Erythroblast (primary cell): ENCODE measurements at regions not wholly inside any gene's neighbourhood (a gene's known extent, or its start where the extent isn't known, plus 50 kb on each side); places are given as distances from the start of the nearest gene placed in this dataset.
"Not testable (repeated sequence)": the region's sequence is repeated elsewhere in the genome, so short reads cannot be mapped to it uniquely, and the experiment has no call there.

ENCODE experiments used
- DNase-seq, 2 experiments: peaks; one replicate each; lab custom pipeline; 2025; lab: John Stamatoyannopoulos, UW
- GATA1 ChIP-seq: IDR thresholded peaks from 2 replicates; pipeline ENCODE4 v1.6.1; 2011; ENCODE audit warnings: low read depth, mild to moderate bottlenecking, control low read depth, low read length, moderate library complexity
- POLR2A ChIP-seq: IDR thresholded peaks from 2 replicates; pipeline ENCODE4 v1.6.1; 2011; ENCODE audit warnings: mild to moderate bottlenecking, low read length

DNA sequence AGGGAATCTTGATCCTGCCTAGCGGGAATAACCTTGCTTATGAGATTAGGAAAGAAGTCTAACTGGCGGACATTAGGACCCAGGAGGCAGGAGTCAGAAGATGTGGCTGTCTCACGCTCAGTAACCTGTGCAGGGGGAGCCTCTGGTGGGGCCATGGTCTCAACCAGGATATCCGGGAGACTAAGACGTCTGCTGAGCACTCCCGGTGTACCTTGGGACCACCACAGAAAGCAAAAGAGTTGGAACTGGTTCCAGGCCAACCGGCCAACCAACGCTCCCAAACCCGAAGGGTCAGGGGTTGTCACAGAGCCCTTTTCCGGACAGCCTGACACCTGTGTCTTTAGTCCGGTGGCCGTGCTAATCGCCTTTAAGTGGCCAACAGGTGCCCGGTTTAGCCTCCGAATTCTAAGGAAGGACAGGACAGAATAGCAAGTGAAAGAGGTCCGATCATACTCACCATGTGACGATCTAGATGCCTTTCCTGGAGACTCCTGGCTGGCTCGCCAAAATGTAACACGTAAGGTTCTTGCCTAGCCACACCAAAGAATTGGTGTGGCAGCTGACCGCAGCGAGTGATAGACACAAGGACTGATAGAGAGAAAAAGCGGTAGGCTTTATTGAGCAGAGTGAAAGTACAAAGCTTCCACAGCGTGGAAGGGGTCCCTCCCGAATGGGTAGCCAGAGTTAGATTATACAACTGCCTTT, 103.9 kb upstream of the DIAPH3 start:
- peak; percentile 46 to 52 for DNase-seq

DNA sequence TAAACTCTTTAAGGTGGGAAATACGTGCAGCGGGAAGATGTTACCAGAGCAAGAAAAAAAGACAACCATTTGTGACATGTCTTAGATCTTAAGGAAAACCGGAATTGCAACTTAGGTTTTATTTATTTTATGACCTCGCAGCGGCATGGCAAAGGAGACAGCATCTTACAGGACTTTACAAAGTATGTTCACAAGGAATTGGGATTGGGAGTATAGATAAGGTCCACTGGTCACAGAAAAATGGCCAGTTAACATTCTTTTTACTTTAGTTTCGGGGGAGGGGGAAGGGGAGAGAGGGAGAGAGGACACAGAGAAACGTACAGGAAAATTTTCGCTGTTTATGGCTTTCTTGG, 104.5 kb upstream of the DIAPH3 start:
- TF ChIP-seq POLR2A (no peak), GATA1 (no peak)

More for the DNA sequence above, 103.9 kb upstream of the DIAPH3 start:
- TF ChIP-seq POLR2A (no peak), GATA1 (no peak)

DNA sequence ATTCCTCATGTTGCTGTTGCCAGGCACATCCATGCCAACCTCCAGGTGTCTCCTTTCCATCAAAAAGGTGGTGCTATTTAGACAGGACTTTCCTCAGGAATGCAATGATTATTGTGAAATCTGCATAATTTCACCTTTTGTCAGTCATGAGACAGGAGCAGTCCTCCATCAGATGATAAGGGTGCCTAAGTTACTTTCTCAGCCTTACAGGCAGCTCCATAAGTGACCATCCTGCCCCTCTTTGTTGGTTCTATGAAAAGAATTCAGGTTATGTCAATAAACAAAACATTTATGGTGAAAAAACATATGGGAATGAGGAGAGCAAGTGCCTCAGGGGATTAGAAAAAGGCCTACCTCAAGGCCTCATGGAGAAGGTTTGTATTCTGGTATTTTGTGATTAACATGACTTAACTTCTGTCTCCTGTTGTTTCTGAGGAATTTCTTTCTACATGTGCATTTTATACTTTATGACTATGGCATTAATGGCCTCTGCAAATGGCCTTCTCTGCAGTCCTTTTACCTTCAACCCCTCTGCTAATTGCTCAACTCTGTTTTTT, 110.3 kb upstream of the DIAPH3 start:
- no peak for TF ChIP-seq GATA1
- no peak for TF ChIP-seq POLR2A

More for the DNA sequence above, 104.5 kb upstream of the DIAPH3 start:
- DNase-seq, result no peak

DNA sequence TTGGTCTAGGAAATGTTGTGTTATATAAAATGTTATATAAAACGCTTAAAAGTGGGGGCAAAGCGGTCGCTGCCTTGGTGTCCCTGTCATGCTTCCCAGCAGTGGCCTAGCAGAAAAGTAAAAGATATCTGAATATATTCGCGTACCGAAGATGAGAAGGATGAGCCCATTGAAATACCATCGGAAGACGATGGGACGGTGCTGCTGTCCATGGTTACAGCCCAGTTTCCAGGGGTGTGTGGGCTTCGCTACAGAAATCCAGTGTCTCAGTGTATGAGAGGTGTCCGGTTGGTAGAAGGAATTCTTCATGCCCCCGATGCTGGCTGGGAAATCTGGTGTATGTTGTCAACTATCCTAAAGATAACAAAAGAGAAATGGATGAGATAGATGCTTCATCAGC, 110.9 kb upstream of the DIAPH3 start:
- TF ChIP-seq GATA1 (no peak), POLR2A (no peak)
- no peak for DNase-seq

More for the DNA sequence above, 110.3 kb upstream of the DIAPH3 start:
- DNase-seq, result no peak

DNA sequence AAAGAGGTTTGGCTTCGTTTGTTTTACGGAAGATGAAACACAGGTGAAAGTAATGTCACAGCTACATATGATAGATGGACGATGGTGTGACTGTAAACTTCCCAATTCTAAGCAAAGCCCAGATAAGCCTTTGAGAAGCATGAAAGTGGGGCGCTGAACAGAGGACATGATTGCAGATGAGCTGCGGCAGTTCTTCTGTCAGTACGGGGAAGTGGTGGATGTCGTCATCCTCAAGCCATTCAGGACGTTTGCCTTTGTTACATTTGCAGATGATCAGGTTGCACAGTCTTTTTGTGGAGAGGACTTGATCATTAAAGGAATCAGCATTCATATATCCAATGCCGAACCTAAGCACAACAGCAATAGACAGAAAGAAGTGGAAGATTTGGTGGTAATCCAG, 111.5 kb upstream of the DIAPH3 start:
- no peak for TF ChIP-seq POLR2A
- no peak for TF ChIP-seq GATA1
- DNase-seq, result no peak

DNA sequence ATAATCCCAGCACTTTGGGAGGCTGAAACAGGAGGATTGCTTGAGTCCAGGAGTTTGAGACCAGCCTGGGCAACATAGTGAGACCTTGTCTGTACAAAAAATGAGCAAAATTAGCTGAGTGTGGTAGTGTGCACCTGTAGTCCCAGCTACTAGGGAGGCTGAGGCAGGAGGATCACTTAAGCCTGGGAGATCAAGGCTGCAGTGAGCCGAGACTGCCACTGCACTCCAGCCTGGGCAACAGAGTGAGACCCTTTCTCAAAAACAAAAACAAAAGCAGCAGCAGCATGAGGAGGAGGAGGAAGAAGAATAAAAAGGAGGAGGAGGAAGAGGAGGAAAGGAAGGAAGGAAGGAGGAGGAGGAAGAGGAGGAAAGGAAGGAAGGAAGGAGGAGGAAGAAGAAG, 116.5 kb upstream of the TDRD3 start:
- not testable (repeated sequence) for DNase-seq

DNA sequence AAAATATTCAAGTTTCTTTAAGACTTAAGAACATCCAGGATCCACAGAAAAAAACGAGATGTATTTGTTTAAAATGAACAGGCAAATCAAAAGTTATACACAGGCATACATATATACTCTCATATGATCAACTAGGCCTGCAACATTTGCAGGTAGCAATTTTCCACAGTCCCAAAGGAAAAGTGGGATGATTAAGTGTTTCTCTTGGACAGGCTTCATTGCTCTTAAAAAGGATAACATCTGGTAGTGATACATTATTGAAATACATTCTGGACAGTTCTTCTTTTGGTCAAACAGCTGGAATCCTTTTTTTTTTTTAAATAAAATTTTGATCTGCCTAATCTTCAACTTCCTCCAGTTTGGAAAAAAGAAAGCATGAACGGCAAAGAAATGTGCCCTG, 114.8 kb upstream of the TDRD3 start:
- DNase-seq, result no peak
- TF ChIP-seq GATA1 (no peak), POLR2A (no peak)

DNA sequence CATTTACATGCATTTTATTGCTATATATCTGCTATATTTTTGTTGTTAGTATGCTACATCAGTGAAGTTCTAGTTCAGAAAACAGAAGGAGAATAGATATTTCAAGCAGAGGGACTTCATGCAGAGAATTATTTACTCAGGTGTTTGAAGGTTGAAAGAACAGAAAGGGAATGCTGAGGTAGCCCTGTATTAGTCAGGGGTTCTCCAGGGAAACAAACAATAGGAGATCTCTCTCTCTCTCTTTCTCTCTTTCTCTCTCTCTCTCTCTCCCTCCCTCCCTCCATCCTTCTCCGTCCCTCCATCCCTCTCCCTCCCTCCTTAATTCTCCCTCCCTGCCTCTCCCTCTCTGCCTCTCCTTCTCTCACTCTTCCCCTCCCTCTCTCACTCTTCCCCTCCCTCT, 114.3 kb upstream of the TDRD3 start:
- TF ChIP-seq POLR2A (no peak), GATA1 (no peak)
- DNase-seq, result no peak

DNA sequence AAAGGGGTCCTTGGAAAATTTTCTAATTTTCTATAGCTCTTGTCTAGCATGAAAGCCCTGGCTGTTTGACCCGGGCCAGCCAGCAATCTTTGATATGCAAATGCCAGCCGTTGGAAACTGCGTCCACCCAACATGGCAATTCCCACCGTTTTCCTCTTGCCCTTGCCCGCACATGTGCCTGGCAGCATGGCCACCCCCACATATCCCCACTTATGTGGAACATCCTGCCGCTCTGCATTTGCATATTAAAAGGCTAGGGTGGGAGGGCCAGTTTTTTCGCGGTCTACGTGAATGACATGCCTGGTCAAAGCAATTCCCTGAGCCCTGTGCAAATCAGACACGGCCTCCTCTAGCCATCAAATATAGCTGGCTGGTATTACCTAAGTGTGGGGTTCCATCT, 110.3 kb upstream of the TDRD3 start:
- DNase-seq, result no peak
- TF ChIP-seq POLR2A (no peak), GATA1 (no peak)

DNA sequence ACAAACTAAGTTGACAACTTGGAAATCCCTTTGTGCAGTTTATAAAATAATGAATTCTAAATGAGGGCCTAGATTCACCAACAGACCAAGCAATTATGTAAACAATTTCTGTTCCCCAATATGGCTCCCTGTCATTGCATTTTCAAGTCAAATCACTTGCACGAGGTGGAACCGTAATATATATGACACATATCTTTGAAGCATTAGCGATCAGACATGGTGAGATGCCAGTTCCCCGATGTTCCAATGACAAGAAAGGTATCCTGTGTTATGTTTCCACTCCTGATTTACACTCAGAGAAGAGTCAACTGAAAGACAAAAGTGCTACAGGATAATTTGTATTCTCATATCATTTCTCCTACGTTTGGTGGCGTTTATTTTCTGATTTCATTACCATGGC, 108.5 kb upstream of the TDRD3 start:
- no peak for DNase-seq
- TF ChIP-seq POLR2A, result no peak
- no peak for TF ChIP-seq GATA1

DNA sequence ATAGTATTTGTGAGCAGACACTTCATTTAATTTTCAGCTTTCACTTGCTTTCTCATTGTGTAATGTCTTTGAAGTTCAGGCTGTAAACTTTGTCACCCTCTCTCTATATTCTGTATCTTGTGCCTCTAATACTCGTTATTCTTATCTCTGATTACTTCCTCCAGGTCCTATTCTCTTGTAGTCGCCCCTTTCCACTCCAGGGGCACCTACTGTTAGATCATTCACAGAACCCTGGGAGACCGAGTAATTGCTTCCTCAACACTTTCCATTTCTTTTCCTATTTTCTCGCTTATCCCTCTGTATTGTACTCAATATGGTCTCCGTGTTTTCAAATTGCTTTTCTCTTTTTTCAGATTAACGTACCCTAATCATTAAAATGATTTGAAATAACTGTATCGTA, 93.9 kb upstream of the TDRD3 start:
- TF ChIP-seq GATA1 (no peak), POLR2A (no peak)
- DNase-seq, result peak; percentile 40 to 61

DNA sequence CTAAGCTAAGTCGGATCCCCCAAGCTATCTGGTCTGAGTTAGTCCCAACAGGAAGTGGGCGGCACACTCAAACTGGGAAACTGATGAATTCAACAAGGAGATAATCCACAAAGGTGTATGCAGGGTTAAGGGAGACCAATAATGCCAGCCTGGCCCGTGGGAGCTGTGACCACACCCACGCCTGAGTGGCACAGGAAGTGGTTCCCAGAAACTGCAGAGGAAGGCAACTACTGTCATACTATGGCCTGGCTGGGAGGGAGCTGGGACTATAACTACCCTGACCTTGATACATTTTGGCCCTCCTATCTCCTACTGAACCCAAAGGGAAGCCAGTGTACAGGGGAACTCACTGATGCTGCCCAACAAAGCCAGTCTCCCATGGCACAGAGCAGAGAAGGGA, 85.5 kb upstream of the TDRD3 start:
- no peak for DNase-seq
- TF ChIP-seq POLR2A (no peak), GATA1 (no peak)

DNA sequence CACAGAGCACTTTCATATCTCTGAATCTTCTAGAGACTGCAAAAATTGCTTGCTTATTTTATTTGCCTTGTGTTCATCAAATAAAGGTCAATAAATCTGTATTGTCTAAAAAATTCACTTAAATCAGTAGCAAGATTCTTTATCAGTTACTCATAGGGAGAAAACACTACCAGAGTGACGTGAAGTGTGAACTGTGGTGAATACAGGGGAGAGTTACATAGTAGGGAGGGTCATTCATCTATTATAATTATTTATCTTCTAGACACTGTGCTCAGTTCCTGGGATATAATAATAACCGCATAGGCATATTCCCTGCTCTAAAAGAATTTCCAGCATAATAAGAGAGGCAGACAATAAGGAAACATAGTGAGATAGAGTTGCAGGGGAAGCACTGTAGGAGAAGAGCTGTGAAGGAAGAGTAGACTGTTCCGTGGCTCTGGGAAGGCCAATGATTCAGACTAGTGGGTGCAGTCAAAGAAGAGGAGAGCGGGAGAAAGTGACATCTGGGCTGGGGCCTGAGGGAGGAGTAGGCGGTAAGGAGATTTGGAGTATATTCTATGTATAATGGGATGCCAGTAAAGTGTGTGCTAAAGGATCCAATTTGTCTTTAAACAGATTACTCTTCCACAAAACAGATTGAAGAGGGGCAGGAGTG, 84.0 kb upstream of the TDRD3 start:
- no peak for DNase-seq
- no peak for TF ChIP-seq POLR2A
- TF ChIP-seq GATA1, result no peak

DNA sequence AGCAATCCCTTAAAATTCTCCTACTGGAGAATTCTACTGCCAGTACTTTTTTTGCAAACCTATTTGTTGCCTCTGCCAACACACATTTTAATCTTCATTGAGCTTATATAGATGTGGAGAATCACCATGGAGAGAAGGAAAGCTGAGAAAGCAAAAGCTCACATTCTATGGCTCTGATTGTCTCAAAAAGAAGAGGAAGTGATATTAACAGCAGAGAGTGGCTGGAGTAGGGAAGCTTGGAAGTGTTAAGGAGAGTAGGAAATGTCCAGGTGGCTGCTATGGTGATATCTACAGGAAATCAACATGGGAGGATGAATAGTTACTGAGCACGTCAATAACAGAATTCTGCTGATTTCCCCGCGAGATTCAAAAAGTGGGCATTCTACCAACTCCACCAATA, 78.8 kb upstream of the TDRD3 start:
- DNase-seq, result no peak
- no peak for TF ChIP-seq POLR2A
- no peak for TF ChIP-seq GATA1
